Neural cell (in vitro differentiated cells): ENCODE measurements at regions not wholly inside any gene's neighbourhood (a gene's known extent, or its start where the extent isn't known, plus 50 kb on each side); places are given as distances from the start of the nearest gene placed in this dataset.
A peak's percentile ranks its signal among the peaks of the same experiment; 100 is the strongest.

Source experiments
- H2AFZ ChIP-seq: fragments of 200-600, 300-800 bp; sonication (generic), shearing (Covaris generic); 2 replicates; pipeline ENCODE4 v1.6.0; 2014; ENCODE audit warnings: low read depth, mild to moderate bottlenecking, antibody characterized with exemption, low read length, moderate library complexity
- H3F3A ChIP-seq: fragments of 200-600 bp; shearing (Covaris generic); 2 replicates; pipeline ENCODE4 v1.6.1; 2016; ENCODE audit warnings: mild to moderate bottlenecking, moderate library complexity, mixed read lengths, antibody characterized with exemption, low read length; ENCODE audit not compliant: insufficient read depth, poor library complexity, severe bottlenecking
- H3K27ac ChIP-seq: fragments of 200-600, 300-800 bp; sonication (generic), shearing (Covaris generic); 2 replicates; pipeline ENCODE4 v1.5.1; 2014; ENCODE audit warnings: mild to moderate bottlenecking, low read length, moderate library complexity
- H3K27me3 ChIP-seq: fragments of 300-800, 200-600 bp; sonication (generic), shearing (Covaris generic); 2 replicates; pipeline ENCODE4 v1.6.0; 2014; ENCODE audit warnings: mild to moderate bottlenecking, low read depth, low read length, moderate library complexity; ENCODE audit not compliant: insufficient read depth
- H3K36me3 ChIP-seq: fragments of 300-800, 200-600 bp; sonication (generic), shearing (Covaris generic); 2 replicates; pipeline ENCODE4 v1.5.1; 2014; ENCODE audit warnings: mild to moderate bottlenecking, antibody characterized with exemption, low read length, moderate library complexity; ENCODE audit not compliant: insufficient read depth
- H3K4me2 ChIP-seq: fragments of 300-800, 200-600 bp; sonication (generic), shearing (Covaris generic); 2 replicates; pipeline ENCODE4 v1.6.0; 2014; ENCODE audit warnings: mild to moderate bottlenecking, low read length
- H3K4me3 ChIP-seq: fragments of 300-800, 200-600 bp; sonication (generic), shearing (Covaris generic); 2 replicates; pipeline ENCODE4 v1.5.1; 2014; ENCODE audit warnings: mild to moderate bottlenecking, low read length, moderate library complexity
- H3K79me2 ChIP-seq: fragments of 200-600 bp; shearing (Covaris generic); replicated peaks from 2 replicates; pipeline ENCODE4 v1.6.0; 2014; ENCODE audit warnings: mild to moderate bottlenecking, low read length, moderate library complexity; ENCODE audit not compliant: insufficient read depth
- H3K9ac ChIP-seq: fragments of 300-800, 200-600 bp; sonication (generic), shearing (Covaris generic); 2 replicates; pipeline ENCODE4 v1.6.1; 2016; ENCODE audit warnings: mild to moderate bottlenecking, low read length, mixed read lengths
- H3K9me2 ChIP-seq: fragments of 200-600 bp; shearing (Covaris generic); 2 replicates; pipeline ENCODE4 v1.6.1; 2016; ENCODE audit warnings: mild to moderate bottlenecking, low read length, mixed read lengths; ENCODE audit not compliant: insufficient read depth
- H3K9me3 ChIP-seq: fragments of 200-600, 300-800 bp; sonication (generic), shearing (Covaris generic); 2 replicates; pipeline ENCODE4 v1.6.1; 2016; ENCODE audit warnings: mild to moderate bottlenecking, mixed run types, low read length, moderate library complexity, mixed read lengths
- H4K20me1 ChIP-seq: fragments of 200-600 bp; shearing (Covaris generic); 2 replicates; pipeline ENCODE4 v1.6.1; 2016; ENCODE audit warnings: mild to moderate bottlenecking, mixed run types; ENCODE audit not compliant: insufficient read depth
- CTCF ChIP-seq: fragments of 450-650 bp; IDR thresholded peaks from 2 replicates; pipeline ENCODE4 v1.5.1; 2014; ENCODE audit warnings: antibody characterized with exemption, mild to moderate bottlenecking, moderate library complexity; ENCODE audit not compliant: poor library complexity, severe bottlenecking
- EP300 ChIP-seq: fragments of 450-650 bp; conservative IDR thresholded peaks from 2 replicates; pipeline ENCODE4 v1.6.1; 2014; ENCODE audit warnings: antibody characterized with exemption, mild to moderate bottlenecking, moderate library complexity; ENCODE audit not compliant: poor library complexity, severe bottlenecking
- EZH2 ChIP-seq: fragments of 200-600, 300-800 bp; shearing (Covaris generic), sonication (generic); IDR thresholded peaks from 2 replicates; pipeline ENCODE4 v1.6.1; 2014; ENCODE audit warnings: antibody characterized with exemption, low read length, borderline replicate concordance, mild to moderate bottlenecking; ENCODE audit not compliant: insufficient read depth, poor library complexity, severe bottlenecking
- MXI1 ChIP-seq: fragments of 450-650 bp; conservative IDR thresholded peaks from 2 replicates; pipeline ENCODE4 v1.6.1; 2014; ENCODE audit warnings: antibody characterized with exemption, mild to moderate bottlenecking; ENCODE audit not compliant: poor library complexity, severe bottlenecking
- POLR2AphosphoS5 ChIP-seq: IDR thresholded peaks from 2 replicates; pipeline ENCODE4 v1.6.1; 2012
- RAD21 ChIP-seq: fragments of 450-650 bp; conservative IDR thresholded peaks from 2 replicates; pipeline ENCODE4 v1.6.1; 2014; ENCODE audit warnings: antibody characterized with exemption, mild to moderate bottlenecking, moderate library complexity
- REST ChIP-seq: IDR thresholded peaks from 2 replicates; pipeline ENCODE4 v1.6.1; 2012; ENCODE audit warnings: borderline replicate concordance
- SMC3 ChIP-seq: fragments of 450-650 bp; conservative IDR thresholded peaks from 2 replicates; pipeline ENCODE4 v1.6.1; 2014; ENCODE audit warnings: antibody characterized with exemption, mild to moderate bottlenecking, moderate library complexity; ENCODE audit not compliant: poor library complexity
- TAF1 ChIP-seq: IDR thresholded peaks from 2 replicates; pipeline ENCODE4 v1.6.1; 2012; ENCODE audit warnings: low read depth

GRCh38 chr14:30260833-30261607 lies 297.9 kb upstream of the G2E3 start:
- H3K4me2 ChIP-seq = peak overlapping the region; percentile 56
- peak overlapping the region; percentile 64 for H3K9ac ChIP-seq
- no peaks in the 10 kb centered on the region for H4K20me1 ChIP-seq
- no peaks in the 10 kb centered on the region for H3K36me3 ChIP-seq
- no peaks in the 10 kb centered on the region for H3K79me2 ChIP-seq
- peaks cover 8% of the 10 kb centered on the region for H3F3A ChIP-seq
- H3K9me2 ChIP-seq = no peaks in the 10 kb centered on the region
- no peaks in the 10 kb centered on the region for H3K9me3 ChIP-seq
- peak overlapping the region; percentile 54 for H3K4me3 ChIP-seq
- H3K27me3 ChIP-seq = no peaks in the 10 kb centered on the region
- TF ChIP-seq MXI1 = peak; percentile 18
- TF ChIP-seq SMC3 = peak; percentile 47
- peak; percentile 95 for TF ChIP-seq POLR2AphosphoS5
- peak; percentile 42 for TF ChIP-seq TAF1
- TF ChIP-seq REST = peak; percentile 88
- TF ChIP-seq CTCF = no peak
- peak; percentile 96 for TF ChIP-seq EP300
- TF ChIP-seq RAD21 = peak; percentile 45
- TF ChIP-seq EZH2 = no peak
- H3K27ac ChIP-seq = peak overlapping the region; percentile 95
- no peak overlapping the region for H2AFZ ChIP-seq

GRCh38 chr14:30264161-30264560 lies 294.8 kb upstream of the G2E3 start:
- TF ChIP-seq CTCF (no peak), MXI1 (no peak)
- Histone ChIP-seq H3K9ac (no peak overlapping the region), H2AFZ (no peak overlapping the region), H4K20me1 (no peaks in the 10 kb centered on the region), H3K9me3 (no peaks in the 10 kb centered on the region), H3K4me2 (no peak overlapping the region), H3F3A (peaks cover 8% of the 10 kb centered on the region), H3K79me2 (no peaks in the 10 kb centered on the region), H3K36me3 (no peaks in the 10 kb centered on the region), H3K27me3 (no peaks in the 10 kb centered on the region), H3K27ac (no peak overlapping the region), H3K4me3 (no peak overlapping the region), H3K9me2 (no peaks in the 10 kb centered on the region)
